ENCODE measurements at regions not wholly inside any gene's neighbourhood (a gene's known extent, or its start where the extent isn't known, plus 50 kb on each side); places are given as distances from the start of the nearest gene placed in this dataset.

GRCh38 chr11:92384802-92385201 lies 160.2 kb downstream of the FAT3 start:
- no peak for TF ChIP-seq JUN (IDR thresholded peaks at IDR 0.05)
- no peak for TF ChIP-seq TFCP2L1 (CRISPR knock-in tag; IDR thresholded peaks at IDR 0.05)
- TF ChIP-seq CHD2 (IDR thresholded peaks at IDR 0.05; ENCODE audit: low read length, partially characterized antibody): no peak
- TF ChIP-seq, protein P1, sequence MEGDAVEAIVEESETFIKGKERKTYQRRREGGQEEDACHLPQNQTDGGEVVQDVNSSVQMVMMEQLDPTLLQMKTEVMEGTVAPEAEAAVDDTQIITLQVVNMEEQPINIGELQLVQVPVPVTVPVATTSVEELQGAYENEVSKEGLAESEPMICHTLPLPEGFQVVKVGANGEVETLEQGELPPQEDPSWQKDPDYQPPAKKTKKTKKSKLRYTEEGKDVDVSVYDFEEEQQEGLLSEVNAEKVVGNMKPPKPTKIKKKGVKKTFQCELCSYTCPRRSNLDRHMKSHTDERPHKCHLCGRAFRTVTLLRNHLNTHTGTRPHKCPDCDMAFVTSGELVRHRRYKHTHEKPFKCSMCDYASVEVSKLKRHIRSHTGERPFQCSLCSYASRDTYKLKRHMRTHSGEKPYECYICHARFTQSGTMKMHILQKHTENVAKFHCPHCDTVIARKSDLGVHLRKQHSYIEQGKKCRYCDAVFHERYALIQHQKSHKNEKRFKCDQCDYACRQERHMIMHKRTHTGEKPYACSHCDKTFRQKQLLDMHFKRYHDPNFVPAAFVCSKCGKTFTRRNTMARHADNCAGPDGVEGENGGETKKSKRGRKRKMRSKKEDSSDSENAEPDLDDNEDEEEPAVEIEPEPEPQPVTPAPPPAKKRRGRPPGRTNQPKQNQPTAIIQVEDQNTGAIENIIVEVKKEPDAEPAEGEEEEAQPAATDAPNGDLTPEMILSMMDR (IDR thresholded peaks at IDR 0.05): no peak
- no peak for TF ChIP-seq REST (IDR thresholded peaks at IDR 0.05)
- no peak for TF ChIP-seq CBX8 (IDR thresholded peaks at IDR 0.05)
- no peak for TF ChIP-seq BHLHE40 (IDR thresholded peaks at IDR 0.05; ENCODE audit: low read depth, low read length)
- no peak for TF ChIP-seq RAD21 (conservative IDR thresholded peaks at IDR 0.05 in 1 of 2, IDR thresholded peaks at IDR 0.05 in 1 of 2)
- no peak for TF ChIP-seq NFE2L2 (conservative IDR thresholded peaks at IDR 0.05; ENCODE audit: low read length)
- TF ChIP-seq EP300 (IDR thresholded peaks at IDR 0.05): no peak
- no peak for TF ChIP-seq POLR2A (IDR thresholded peaks at IDR 0.05; ENCODE audit: low read length)
- TF ChIP-seq, protein P2, sequence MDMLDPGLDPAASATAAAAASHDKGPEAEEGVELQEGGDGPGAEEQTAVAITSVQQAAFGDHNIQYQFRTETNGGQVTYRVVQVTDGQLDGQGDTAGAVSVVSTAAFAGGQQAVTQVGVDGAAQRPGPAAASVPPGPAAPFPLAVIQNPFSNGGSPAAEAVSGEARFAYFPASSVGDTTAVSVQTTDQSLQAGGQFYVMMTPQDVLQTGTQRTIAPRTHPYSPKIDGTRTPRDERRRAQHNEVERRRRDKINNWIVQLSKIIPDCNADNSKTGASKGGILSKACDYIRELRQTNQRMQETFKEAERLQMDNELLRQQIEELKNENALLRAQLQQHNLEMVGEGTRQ (IDR thresholded peaks at IDR 0.05): no peak
- no peak for TF ChIP-seq HDAC2 (IDR thresholded peaks at IDR 0.05)
